Sigmoid colon (tissue), 6 donors: ENCODE measurements at regions not wholly inside any gene's neighbourhood (a gene's known extent, or its start where the extent isn't known, plus 50 kb on each side); places are given as distances from the start of the nearest gene placed in this dataset.
"Not testable (repeated sequence)": the region's sequence is repeated elsewhere in the genome, so short reads cannot be mapped to it uniquely, and the experiment has no call there.

Experiments
- DNase-seq: peaks from one replicate; pipeline ENCODE4 v3.0.0-alpha.2; 2019
- H3K27ac ChIP-seq, 4 donors: fragments of 200-600 bp; sonication (generic); one replicate each; pipeline ENCODE4 v1.5.1; 2016 to 2019; ENCODE audit warnings: mild to moderate bottlenecking in 1 of 4
- H3K27me3 ChIP-seq, 3 donors: fragments of 200-600 bp; sonication (generic); one replicate each; pipeline ENCODE4 v1.5.1; 2019; ENCODE audit warnings: mild to moderate bottlenecking in 1 of 3
- H3K36me3 ChIP-seq, 4 donors: fragments of 200-600 bp; sonication (generic); one replicate each; pipeline ENCODE4 v1.5.1; 2016 to 2019
- H3K4me1 ChIP-seq, 4 donors: fragments of 200-600 bp; sonication (generic); one replicate each; pipeline ENCODE4 v1.5.1; 2017 to 2019
- H3K4me3 ChIP-seq, 4 donors: fragments of 200-600 bp; sonication (generic); one replicate each; pipeline ENCODE4 v1.5.1; 2017 to 2019; ENCODE audit warnings: mild to moderate bottlenecking in 2 of 4, moderate library complexity in 1 of 4
- H3K9me3 ChIP-seq, 4 donors: fragments of 200-600 bp in 3 of 4; sonication (generic) in 3 of 4; one replicate each; pipeline versions ENCODE4 v1.5.1 to v1.6.1; 2013 to 2019
- CTCF ChIP-seq, 4 experiments: fragments of 450-650 bp in 3 of 4; fragments of 200-600 bp in 1 of 4; IDR thresholded peaks; one replicate each; pipeline ENCODE4 v1.5.1; 2016 to 2019; ENCODE audit warnings: antibody characterized with exemption in 4 of 4, mild to moderate bottlenecking in 3 of 4, moderate library complexity in 2 of 4
- EP300 ChIP-seq, 4 donors: sonication (generic); formaldehyde crosslinking; IDR thresholded peaks; one replicate each; pipeline ENCODE4 v1.6.1; 2017; ENCODE audit warnings: antibody characterized with exemption in 4 of 4
- POLR2A ChIP-seq, 2 donors: fragments of 450-650 bp; IDR thresholded peaks; one replicate each; pipeline ENCODE4 v1.6.1; 2016; ENCODE audit warnings: antibody characterized with exemption in 2 of 2, mild to moderate bottlenecking in 2 of 2, moderate library complexity in 2 of 2
- POLR2AphosphoS5 ChIP-seq, 4 donors: sonication (generic); formaldehyde crosslinking; IDR thresholded peaks; one replicate each; pipeline ENCODE4 v1.6.1; 2017; ENCODE audit warnings: antibody characterized with exemption in 4 of 4
- WGBS, 2 donors: extraction: QIAGEN DNeasy Blood & Tissue Kit; methylation state at CpG; one replicate each; pipeline ENCODE4 v1.1.7; 2013; 5-methylcytosine and 5-hydroxymethylcytosine counted together
- intact Hi-C: fragments of 100-400 bp; cut with DNase I; formaldehyde crosslinking; loops from one replicate; pipeline ENCODE4 v1.15.1; 2023
- donor health status: healthy with polysubstance abuse.
- donor health status: healthy.

DNA sequence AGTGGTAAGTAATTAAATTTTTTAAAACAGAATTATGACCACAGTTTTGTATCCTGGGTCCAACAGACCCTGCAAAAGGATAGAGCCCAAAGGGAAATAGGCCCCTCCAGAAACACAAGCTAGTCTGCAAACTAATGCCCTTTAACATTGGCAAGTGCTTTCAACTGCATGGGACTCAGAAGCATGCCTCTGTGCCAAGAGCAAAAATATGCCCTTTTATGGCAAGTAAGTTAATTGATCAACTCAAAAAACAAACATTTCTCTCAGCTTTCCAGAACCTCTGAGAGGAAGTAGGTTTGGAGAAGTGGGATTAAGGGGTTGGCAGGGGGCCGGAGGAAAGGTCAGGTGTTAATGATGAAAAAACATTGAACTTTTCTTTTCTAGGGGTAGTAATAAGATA, 186.6 kb upstream of the PRSS1 start:
- Histone ChIP-seq H3K27me3 (no peaks in the 10 kb centered on the region), H3K4me1 (no peaks in the 10 kb centered on the region), H3K36me3 (no peaks in the 10 kb centered on the region), H3K4me3 (no peak overlapping the region), H3K9me3 (no peaks in the 10 kb centered on the region), H3K27ac (no peak overlapping the region)
- TF ChIP-seq POLR2AphosphoS5 (IDR thresholded peaks at IDR 0.05) (no peak), EP300 (IDR thresholded peaks at IDR 0.05) (no peak), POLR2A (IDR thresholded peaks at IDR 0.05) (no peak)
- intact Hi-C loops: no loop called here
- DNase-seq: no peak
- WGBS, 2 donors: 63 to 64% methylated on average over 1 of the region's 1 CpG

GRCh38 chr7:142561396-142561795, 187.9 kb upstream of the PRSS1 start:
- intact Hi-C loops: not testable (repeated sequence)

GRCh38 chr7:142560770-142561169, 188.5 kb upstream of the PRSS1 start:
- H3K4me3 ChIP-seq, H3K27me3 ChIP-seq, H3K4me1 ChIP-seq, H3K9me3 ChIP-seq, intact Hi-C loops, H3K36me3 ChIP-seq, DNase-seq, H3K27ac ChIP-seq: not testable (repeated sequence)
- 60 to 81% methylated on average over 4 of the region's 6 CpGs for WGBS, 2 donors

More at GRCh38 chr7:142561396-142561795, 187.9 kb upstream of the PRSS1 start:
- H3K27ac ChIP-seq, H3K4me3 ChIP-seq, H3K9me3 ChIP-seq, H3K27me3 ChIP-seq, DNase-seq, H3K36me3 ChIP-seq, H3K4me1 ChIP-seq: not testable (repeated sequence)
- WGBS, 2 donors: 86 to 93% methylated on average over 3 of the region's 3 CpGs

- no peaks in the 10 kb centered on the region for H3K9me3 ChIP-seq
- TF ChIP-seq CTCF (IDR thresholded peaks at IDR 0.05) (no peak), POLR2AphosphoS5 (IDR thresholded peaks at IDR 0.05) (no peak), POLR2A (IDR thresholded peaks at IDR 0.05) (no peak), EP300 (IDR thresholded peaks at IDR 0.05) (no peak)
- WGBS, 2 donors: 84 to 89% methylated on average over 2 of the region's 2 CpGs
- no peaks in the 10 kb centered on the region for H3K27me3 ChIP-seq
- intact Hi-C loops: no loop called here
- DNase-seq: no peak
- no peak overlapping the region for H3K4me3 ChIP-seq
- no peaks in the 10 kb centered on the region for H3K36me3 ChIP-seq
- H3K4me1 ChIP-seq: no peaks in the 10 kb centered on the region
- H3K27ac ChIP-seq: no peak overlapping the region
Observed at GRCh38 chr7:142560166-142560565, 189.1 kb upstream of the PRSS1 start.

GRCh38 chr7:142557971-142558582, 191.2 kb upstream of the PRSS1 start:
- Histone ChIP-seq H3K4me1 (no peaks in the 10 kb centered on the region), H3K36me3 (no peaks in the 10 kb centered on the region), H3K9me3 (no peaks in the 10 kb centered on the region), H3K27ac (no peak overlapping the region), H3K27me3 (no peaks in the 10 kb centered on the region), H3K4me3 (no peak overlapping the region)
- WGBS, 2 donors: 29 to 48% methylated on average over 5 of the region's 5 CpGs
- intact Hi-C loops: no loop called here
- TF ChIP-seq CTCF (IDR thresholded peaks at IDR 0.05) (no peak), EP300 (IDR thresholded peaks at IDR 0.05) (no peak), POLR2A (IDR thresholded peaks at IDR 0.05) (no peak), POLR2AphosphoS5 (IDR thresholded peaks at IDR 0.05) (no peak)
- DNase-seq: no peak

DNA sequence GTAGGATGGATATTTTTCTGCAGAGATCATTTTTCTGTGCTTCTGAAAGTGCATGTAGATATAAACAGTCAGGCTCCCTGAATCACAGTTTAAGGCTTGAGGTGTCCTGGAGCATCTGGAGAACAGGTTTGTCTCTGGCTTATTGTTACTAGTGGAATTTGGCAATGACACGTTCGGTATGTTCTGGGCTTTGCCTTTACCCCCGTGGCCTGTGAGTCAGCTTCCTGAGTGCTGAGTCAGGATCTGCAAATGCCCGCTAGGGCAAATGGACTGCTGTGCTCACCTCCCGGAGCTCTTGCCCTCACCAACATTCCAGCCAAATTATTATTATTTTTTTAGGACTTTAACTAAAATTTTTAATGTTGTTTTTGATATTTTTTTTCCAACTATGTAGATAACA, 192.5 kb upstream of the PRSS1 start:
- H3K9me3 ChIP-seq: no peaks in the 10 kb centered on the region
- no peak overlapping the region for H3K4me3 ChIP-seq
- H3K27ac ChIP-seq: no peak overlapping the region
- no peaks in the 10 kb centered on the region for H3K27me3 ChIP-seq
- H3K4me1 ChIP-seq: no peaks in the 10 kb centered on the region
- TF ChIP-seq CTCF (IDR thresholded peaks at IDR 0.05) (no peak), EP300 (IDR thresholded peaks at IDR 0.05) (no peak), POLR2A (IDR thresholded peaks at IDR 0.05) (no peak), POLR2AphosphoS5 (IDR thresholded peaks at IDR 0.05) (no peak)
- no peak for DNase-seq
- 12 to 19% methylated on average over 5 of the region's 5 CpGs for WGBS, 2 donors
- H3K36me3 ChIP-seq: no peaks in the 10 kb centered on the region
- intact Hi-C loops: no loop called here
